Stimulated activated CD4-positive, alpha-beta T cell treated with anti-CD3 and anti-CD28 coated beads, Interleukin-4, amount 100 ng/mL, for 4 hours (primary cell): ENCODE measurements at regions not wholly inside any gene's neighbourhood (a gene's known extent, or its start where the extent isn't known, plus 50 kb on each side); places are given as distances from the start of the nearest gene placed in this dataset.
"Not testable (repeated sequence)": the region's sequence is repeated elsewhere in the genome, so short reads cannot be mapped to it uniquely, and the experiment has no call there.

Experiments
- DNase-seq, 2 experiments: peaks; one replicate each; pipeline ENCODE4 v3.0.0-alpha.2; 2020

GRCh38 chr20:24418731-24419130 lies 50.7 kb upstream of the SYNDIG1 start:
- no peak for DNase-seq

- DNase-seq: no peak
Measured at GRCh38 chr20:24417485-24417884, 51.9 kb upstream of the SYNDIG1 start.

GRCh38 chr20:24415444-24415843 lies 54.0 kb upstream of the SYNDIG1 start:
- not testable (repeated sequence) for DNase-seq

- no peak for DNase-seq
Measured at GRCh38 chr20:24411834-24412216, 57.6 kb upstream of the SYNDIG1 start.

- no peak for DNase-seq
Measured at GRCh38 chr20:24411003-24411833, 58.2 kb upstream of the SYNDIG1 start.

GRCh38 chr20:24407151-24407550 lies 62.3 kb upstream of the SYNDIG1 start:
- no peak for DNase-seq

- DNase-seq: no peak
Measured at GRCh38 chr20:24406750-24407149, 62.7 kb upstream of the SYNDIG1 start.

GRCh38 chr20:24406251-24406650 lies 63.2 kb upstream of the SYNDIG1 start:
- no peak for DNase-seq

- no peak for DNase-seq
Measured at GRCh38 chr20:24405810-24406209, 63.6 kb upstream of the SYNDIG1 start.

- no peak for DNase-seq
Measured at GRCh38 chr20:24403406-24403805, 66.0 kb upstream of the SYNDIG1 start.

- DNase-seq: no peak
Measured at GRCh38 chr20:24402188-24402587, 67.2 kb upstream of the SYNDIG1 start.

- DNase-seq: no peak
Measured at GRCh38 chr20:24395151-24395550, 74.3 kb upstream of the SYNDIG1 start.

- no peak for DNase-seq
Measured at GRCh38 chr20:24393903-24394302, 75.5 kb upstream of the SYNDIG1 start.

GRCh38 chr20:24392612-24393011 lies 76.8 kb upstream of the SYNDIG1 start:
- no peak for DNase-seq

- peak in 1 of 2 experiments; percentile 15 for DNase-seq
Measured at GRCh38 chr20:24389686-24390085, 79.7 kb upstream of the SYNDIG1 start.

GRCh38 chr20:24388828-24389380 lies 80.5 kb upstream of the SYNDIG1 start:
- DNase-seq: no peak

- DNase-seq: no peak
Measured at GRCh38 chr20:24385547-24385946, 83.9 kb upstream of the SYNDIG1 start.

- DNase-seq: no peak
Measured at GRCh38 chr20:24384865-24385264, 84.6 kb upstream of the SYNDIG1 start.

- no peak for DNase-seq
Measured at GRCh38 chr20:24382743-24383142, 86.7 kb upstream of the SYNDIG1 start.

GRCh38 chr20:24382331-24382730 lies 87.1 kb upstream of the SYNDIG1 start:
- no peak for DNase-seq

GRCh38 chr20:24381886-24382285 lies 87.5 kb upstream of the SYNDIG1 start:
- DNase-seq: no peak

- no peak for DNase-seq
Measured at GRCh38 chr20:24379484-24379927, 89.9 kb upstream of the SYNDIG1 start.

- no peak for DNase-seq
Measured at GRCh38 chr20:24378661-24379483, 90.6 kb upstream of the SYNDIG1 start.
